Endometrium (tissue), 2 donors: ENCODE measurements at regions not wholly inside any gene's neighbourhood (a gene's known extent, or its start where the extent isn't known, plus 50 kb on each side); places are given as distances from the start of the nearest gene placed in this dataset.
A peak's percentile ranks its signal among the peaks of the same experiment; 100 is the strongest.
"Not testable (repeated sequence)": the region's sequence is repeated elsewhere in the genome, so short reads cannot be mapped to it uniquely, and the experiment has no call there.

Source experiments
- FAIRE-seq: peaks from 2 replicates; lab custom pipeline; 2012; peaks lifted over from hg19 to GRCh38; lab: Jason Lieb, UNC
- donor health status: control.
- donor health status: control.

DNA sequence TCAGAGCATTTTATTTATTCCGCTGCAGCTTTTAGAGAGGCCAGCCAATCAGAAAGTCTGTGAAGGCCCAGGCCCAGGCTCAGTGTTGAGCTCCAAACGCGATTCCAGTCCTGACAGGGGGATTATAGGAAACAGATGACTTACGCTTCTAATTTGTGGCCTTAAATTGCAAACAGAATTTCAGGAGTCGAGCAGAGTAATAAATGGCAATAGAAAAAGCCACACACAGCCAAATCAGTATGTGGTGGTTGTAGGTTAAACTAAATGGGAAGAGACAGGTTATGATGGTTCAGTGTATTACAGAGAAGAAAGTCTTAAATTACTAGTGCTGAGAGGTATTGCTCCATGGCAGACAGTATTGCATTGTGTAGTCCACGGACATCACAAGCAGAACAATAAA is 131.0 kb upstream of the ZEB2 start:
- no peak for FAIRE-seq

- FAIRE-seq = no peak
Observed at GRCh38 chr2:144648837-144649465, 129.0 kb upstream of the ZEB2 start.

DNA sequence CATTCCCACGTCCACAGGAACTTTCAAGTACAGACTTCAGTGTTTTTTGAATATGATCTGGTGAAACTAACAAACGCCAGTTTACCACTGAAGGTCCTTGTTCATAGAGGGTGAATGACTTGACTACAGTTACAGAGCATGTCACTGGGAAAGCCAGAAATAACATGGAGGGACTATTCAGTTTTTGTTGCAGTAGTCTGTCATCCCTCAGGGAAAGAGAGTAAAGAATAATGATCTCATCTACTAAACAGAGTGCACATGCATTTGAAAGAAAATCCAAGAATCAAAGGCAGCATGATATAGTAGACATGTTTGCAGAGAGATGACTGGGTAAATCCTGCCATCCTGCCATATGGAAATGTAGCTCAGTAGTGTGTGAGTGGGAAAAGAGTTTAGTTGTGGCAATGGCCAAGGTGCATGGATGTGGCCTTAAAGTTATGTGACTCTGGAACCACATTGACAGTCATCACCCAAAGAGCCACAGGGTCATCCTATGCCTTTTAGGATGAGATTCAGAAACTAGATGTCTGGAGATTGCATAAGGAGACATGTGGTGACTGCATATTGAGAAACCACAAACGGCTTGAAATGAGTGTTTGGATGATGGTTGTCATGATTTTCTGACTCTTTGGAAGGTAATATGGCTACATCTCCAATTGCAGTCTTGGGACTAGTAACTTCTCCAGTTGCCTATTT is 125.3 kb upstream of the ZEB2 start:
- no peak for FAIRE-seq

- FAIRE-seq = no peak
Observed at GRCh38 chr2:144644549-144644948, 124.6 kb upstream of the ZEB2 start.

- no peak for FAIRE-seq
Observed at GRCh38 chr2:144643537-144644336, 123.8 kb upstream of the ZEB2 start.

DNA sequence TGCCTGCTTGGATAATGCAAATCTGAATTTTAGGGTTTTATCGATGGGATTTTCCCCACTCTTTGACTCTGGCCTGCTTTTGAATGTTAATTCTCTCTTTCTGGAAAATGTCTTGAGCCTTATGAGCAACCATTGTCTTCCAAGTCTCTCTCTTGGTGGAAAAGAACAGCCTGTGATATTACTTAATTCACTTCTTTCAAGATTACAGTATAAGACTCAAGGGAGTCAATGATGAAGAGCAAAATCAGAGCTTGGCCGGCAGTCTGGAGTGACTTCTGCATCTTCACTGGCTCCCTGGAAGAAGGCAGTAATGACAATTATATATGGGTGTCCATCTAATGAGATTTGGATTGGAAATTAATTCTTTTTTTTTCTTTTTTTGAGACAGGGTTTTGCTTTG is 122.9 kb upstream of the ZEB2 start:
- FAIRE-seq = no peak

- no peak for FAIRE-seq
Observed at GRCh38 chr2:144642131-144642530, 122.2 kb upstream of the ZEB2 start.

DNA sequence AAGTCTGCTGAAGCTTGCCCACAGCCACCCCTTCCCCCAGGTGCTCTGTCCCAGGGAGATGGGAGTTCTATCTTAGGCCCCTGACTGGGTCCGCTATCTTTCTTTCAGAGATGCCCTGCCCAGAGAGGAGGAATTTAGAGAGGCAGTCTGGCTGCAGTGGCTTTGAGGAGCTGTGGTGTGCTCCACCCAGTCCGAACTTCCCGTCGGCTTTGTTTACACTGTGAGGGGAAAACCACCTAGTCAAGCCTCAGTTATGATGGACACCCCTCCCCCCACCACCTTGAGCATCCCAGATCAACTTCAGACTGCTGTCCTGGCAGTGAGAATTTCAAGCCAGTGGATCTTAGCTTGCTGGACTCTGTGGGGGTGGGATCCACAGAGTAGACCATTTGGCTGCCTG is 118.3 kb upstream of the ZEB2 start:
- not testable (repeated sequence) for FAIRE-seq

DNA sequence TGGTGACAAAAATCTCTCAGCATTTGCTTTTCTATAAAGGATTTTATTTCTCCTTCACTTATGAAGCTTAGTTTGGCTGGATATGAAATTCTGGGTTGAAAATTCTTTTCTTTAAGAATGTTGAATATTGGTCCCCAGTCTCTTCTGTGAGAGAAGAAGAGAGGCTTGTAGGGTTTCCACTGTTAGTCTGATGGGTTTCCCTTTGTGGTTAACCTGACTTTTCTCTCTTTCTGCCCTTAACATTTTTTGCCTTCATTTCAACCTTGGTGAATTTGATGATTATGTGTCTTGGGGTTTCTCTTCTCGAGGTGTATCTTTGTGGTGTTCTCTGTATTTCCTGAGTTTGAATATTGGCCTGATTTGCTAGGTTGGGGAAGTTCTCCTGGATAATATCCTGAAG is 116.9 kb upstream of the ZEB2 start:
- not testable (repeated sequence) for FAIRE-seq

DNA sequence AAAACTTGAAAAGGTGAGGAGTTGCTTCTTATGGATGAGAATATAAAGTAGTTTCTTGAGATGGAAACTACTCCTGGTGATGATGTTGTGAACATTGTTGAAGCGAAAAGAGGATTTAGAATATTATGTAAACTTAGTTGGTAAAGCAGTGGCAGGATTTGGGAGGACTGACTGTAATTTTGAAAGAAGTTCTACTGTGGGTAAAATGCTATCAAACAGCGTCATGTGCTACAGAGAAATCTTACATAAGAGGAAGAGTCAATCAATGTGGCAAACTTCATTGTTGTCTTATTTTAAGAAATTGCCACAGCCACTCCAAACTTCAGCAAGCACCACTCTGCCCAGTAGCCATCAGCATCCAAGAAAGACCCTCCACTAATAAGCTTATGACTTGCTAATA is 112.9 kb upstream of the ZEB2 start:
- FAIRE-seq = no peak

- no peak for FAIRE-seq
Observed at GRCh38 chr2:144631636-144632035, 111.7 kb upstream of the ZEB2 start.

DNA sequence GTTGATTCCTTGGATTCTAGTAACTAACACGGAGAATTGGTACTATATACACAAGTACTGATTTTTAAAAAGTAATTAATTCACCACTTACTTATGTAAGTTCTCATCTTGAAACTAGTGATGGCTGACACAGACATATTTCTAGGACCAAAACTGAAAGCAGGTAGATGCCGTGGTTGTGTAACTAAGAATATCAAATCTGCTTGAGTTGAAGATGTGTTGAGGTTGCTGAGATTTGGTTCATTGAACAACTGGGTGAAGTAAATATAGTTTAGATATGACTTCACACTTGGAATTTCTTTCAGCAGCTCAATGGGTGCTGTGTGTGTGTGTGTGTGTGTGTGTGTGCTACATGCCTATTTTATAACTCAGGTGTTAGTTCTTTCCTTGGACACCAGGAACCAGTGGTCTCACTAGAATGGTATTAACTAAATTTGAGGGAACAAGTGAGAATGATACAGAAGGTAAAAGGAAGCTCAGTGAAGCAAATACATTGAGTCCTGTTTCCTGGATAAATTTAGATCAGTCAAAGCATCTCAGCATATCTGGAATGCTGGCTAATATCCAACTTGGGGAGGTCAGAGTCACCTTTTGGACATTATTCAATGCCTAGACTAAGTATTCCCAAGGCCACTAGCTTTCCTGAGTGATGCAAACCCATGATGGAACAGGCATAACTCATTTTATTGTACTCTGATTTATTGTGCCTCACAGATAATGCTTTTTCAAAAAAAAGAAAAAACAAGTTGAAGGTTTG is 110.7 kb upstream of the ZEB2 start:
- FAIRE-seq = no peak

- no peak for FAIRE-seq
Observed at GRCh38 chr2:144629935-144630334, 110.0 kb upstream of the ZEB2 start.

- no peak for FAIRE-seq
Observed at GRCh38 chr2:144628566-144628965, 108.6 kb upstream of the ZEB2 start.

DNA sequence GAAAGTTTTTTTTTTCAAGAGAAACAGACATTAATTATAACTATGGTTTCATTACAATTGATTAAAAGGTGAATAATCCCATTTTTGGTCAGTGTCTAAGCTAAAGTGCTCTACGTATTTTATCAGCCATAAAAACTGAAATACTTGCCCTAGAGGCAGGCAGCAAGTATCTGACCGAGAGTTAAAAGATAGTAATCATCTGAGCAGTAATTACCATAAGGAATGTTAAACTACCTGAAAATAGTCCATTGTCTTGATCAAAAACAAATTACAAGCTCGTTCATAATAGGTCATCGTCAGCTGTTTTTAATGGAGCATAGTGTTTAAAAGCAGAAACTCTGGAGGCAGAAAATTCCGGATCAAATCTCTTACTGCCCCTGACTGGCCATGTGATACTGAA is 105.7 kb upstream of the ZEB2 start:
- FAIRE-seq = no peak

DNA sequence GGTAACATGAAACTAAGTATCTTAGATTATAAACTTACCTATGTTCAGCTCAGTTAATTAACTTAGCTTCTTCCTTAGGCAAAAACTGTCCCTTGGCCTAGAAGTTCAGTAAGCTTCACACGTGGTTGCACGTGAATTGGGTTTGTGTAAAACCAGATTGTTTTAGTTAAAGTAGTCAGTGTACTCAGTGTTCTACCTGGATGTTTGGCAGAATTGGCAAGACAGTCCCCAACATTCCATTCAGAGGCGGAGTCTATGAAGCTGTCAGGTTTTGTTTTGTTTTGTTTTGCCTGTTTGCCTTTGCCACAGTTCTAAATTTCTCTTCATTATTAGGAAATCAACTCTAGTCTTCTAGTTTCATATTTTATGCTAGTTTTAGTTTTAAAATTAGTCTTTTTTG is 105.3 kb upstream of the ZEB2 start:
- FAIRE-seq = no peak

DNA sequence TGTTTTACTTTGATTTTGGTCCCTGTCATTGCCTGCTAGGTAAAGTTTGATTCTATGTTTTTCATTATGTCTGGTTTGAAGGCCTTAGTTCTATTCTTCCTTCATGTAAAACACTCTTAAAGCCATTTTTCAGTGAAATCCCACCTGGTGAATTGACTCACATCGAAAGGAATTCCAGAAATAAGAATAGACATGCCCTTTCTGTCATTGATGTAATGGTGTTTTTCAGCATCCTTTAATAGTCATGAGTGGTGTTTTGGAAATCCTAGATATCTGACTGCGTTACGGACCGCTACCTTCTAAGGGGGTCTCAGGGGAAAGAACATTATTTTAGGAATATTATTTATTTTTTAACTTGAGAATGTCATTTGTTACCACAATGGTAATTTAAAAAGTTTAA is 104.5 kb upstream of the ZEB2 start:
- FAIRE-seq = no peak

- not testable (repeated sequence) for FAIRE-seq
Observed at GRCh38 chr2:144622373-144622772, 102.5 kb upstream of the ZEB2 start.

DNA sequence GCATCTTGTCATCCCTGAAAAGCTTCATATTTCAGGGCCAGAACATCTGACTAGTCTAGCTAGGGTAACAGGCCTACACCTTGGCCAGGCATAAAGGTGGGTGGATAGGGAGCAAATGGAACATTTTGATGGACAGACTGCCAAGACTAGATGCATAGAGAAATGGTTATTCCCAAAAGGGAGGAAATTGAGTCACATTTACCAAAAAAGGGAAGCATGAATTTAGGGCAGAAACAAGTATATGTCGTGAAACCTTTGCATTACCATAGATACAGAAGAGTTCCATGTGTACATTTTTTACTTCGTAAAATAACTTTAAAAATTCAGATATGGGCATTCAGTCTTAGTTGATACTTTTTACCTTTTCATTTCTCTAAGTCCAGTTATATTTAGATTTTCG is 101.3 kb upstream of the ZEB2 start:
- FAIRE-seq = no peak

DNA sequence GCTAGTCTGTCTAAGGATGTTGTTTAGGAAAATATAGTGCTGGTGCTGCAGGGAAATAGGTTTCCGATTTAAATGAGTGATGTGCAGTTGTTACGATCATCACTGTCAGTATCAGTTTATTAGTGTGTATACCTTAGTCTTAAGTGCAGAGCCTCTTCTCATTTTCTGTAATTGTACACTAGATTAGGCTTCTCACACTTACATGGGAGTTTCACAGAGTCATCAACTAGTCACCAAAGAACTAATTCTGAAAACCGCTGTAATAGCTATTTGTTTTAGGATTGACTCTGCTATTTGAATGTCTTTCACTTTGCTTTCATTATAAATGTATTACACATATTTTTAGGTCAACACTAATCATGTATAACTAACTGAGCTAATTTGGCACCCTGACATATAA is 99.8 kb upstream of the ZEB2 start:
- FAIRE-seq = no peak

DNA sequence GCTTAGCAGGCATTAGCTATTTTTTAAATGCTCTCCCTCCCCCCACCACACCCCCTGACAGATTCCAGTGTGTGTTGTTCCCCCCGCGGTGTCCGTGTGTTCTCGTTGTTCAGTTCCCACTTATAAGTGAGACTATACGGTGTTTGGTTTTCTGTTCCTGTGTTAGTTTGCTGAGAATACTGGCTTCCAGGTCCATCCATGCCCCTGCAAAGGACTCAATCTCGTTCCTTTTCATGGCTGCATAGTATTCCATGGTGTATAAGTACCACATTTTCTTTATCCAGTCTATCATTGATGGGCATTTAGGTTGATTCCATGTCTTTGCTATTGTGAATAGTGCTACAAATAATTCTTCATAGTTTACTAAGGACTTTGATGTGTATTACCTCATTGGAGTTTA is 97.3 kb upstream of the ZEB2 start:
- FAIRE-seq = not testable (repeated sequence)

- FAIRE-seq = peak; percentile 82
Observed at GRCh38 chr2:144615866-144616565, 96.1 kb upstream of the ZEB2 start.
